HL-60 (cell line): ENCODE measurements at regions not wholly inside any gene's neighbourhood (a gene's known extent, or its start where the extent isn't known, plus 50 kb on each side); places are given as distances from the start of the nearest gene placed in this dataset.

Experiments
- GABPA ChIP-seq: IDR thresholded peaks from 2 replicates; pipeline ENCODE4 v1.6.1; 2012; ENCODE audit warnings: low read depth
- POLR2AphosphoS5 ChIP-seq: IDR thresholded peaks from 2 replicates; pipeline ENCODE4 v1.6.1; 2012; ENCODE audit warnings: low read depth
- SPI1 ChIP-seq: IDR thresholded peaks from 2 replicates; pipeline ENCODE4 v1.6.1; 2012; ENCODE audit warnings: low read depth, mild to moderate bottlenecking, borderline replicate concordance
- TF ChIP-seq, protein P1 (sequence below): IDR thresholded peaks from one replicate; pipeline ENCODE4 v1.5.1; 2011; ENCODE audit warnings: low read length, control low read depth, inconsistent platforms; ENCODE audit not compliant: insufficient read depth
- TF ChIP-seq, protein P2 (sequence below): IDR thresholded peaks from 2 replicates; pipeline ENCODE4 v1.6.1; 2012; ENCODE audit warnings: low read depth; ENCODE audit not compliant: insufficient replicate concordance

DNA sequence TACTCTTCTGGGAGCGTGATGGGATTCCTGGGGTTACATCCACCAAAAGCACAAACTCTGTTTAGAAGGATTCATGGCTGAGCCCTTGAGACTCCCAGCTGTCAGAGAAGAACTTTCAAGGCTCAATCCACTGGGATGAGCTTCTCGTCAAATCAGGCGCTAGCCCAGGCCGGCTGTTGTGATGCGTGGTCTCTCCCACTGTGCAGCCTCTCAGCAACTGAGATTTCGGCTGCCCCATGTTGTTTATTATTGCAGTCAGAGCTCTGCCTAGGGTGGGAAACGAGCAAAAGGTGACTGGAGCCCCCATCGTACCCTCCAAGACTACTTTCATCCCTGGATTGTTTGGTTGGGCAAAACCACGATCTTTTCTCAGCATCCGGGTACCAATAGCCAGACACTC, 251.6 kb downstream of the ETS1 start:
- TF ChIP-seq, protein P1, sequence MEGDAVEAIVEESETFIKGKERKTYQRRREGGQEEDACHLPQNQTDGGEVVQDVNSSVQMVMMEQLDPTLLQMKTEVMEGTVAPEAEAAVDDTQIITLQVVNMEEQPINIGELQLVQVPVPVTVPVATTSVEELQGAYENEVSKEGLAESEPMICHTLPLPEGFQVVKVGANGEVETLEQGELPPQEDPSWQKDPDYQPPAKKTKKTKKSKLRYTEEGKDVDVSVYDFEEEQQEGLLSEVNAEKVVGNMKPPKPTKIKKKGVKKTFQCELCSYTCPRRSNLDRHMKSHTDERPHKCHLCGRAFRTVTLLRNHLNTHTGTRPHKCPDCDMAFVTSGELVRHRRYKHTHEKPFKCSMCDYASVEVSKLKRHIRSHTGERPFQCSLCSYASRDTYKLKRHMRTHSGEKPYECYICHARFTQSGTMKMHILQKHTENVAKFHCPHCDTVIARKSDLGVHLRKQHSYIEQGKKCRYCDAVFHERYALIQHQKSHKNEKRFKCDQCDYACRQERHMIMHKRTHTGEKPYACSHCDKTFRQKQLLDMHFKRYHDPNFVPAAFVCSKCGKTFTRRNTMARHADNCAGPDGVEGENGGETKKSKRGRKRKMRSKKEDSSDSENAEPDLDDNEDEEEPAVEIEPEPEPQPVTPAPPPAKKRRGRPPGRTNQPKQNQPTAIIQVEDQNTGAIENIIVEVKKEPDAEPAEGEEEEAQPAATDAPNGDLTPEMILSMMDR, result no peak
- TF ChIP-seq, protein P2, sequence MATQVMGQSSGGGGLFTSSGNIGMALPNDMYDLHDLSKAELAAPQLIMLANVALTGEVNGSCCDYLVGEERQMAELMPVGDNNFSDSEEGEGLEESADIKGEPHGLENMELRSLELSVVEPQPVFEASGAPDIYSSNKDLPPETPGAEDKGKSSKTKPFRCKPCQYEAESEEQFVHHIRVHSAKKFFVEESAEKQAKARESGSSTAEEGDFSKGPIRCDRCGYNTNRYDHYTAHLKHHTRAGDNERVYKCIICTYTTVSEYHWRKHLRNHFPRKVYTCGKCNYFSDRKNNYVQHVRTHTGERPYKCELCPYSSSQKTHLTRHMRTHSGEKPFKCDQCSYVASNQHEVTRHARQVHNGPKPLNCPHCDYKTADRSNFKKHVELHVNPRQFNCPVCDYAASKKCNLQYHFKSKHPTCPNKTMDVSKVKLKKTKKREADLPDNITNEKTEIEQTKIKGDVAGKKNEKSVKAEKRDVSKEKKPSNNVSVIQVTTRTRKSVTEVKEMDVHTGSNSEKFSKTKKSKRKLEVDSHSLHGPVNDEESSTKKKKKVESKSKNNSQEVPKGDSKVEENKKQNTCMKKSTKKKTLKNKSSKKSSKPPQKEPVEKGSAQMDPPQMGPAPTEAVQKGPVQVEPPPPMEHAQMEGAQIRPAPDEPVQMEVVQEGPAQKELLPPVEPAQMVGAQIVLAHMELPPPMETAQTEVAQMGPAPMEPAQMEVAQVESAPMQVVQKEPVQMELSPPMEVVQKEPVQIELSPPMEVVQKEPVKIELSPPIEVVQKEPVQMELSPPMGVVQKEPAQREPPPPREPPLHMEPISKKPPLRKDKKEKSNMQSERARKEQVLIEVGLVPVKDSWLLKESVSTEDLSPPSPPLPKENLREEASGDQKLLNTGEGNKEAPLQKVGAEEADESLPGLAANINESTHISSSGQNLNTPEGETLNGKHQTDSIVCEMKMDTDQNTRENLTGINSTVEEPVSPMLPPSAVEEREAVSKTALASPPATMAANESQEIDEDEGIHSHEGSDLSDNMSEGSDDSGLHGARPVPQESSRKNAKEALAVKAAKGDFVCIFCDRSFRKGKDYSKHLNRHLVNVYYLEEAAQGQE, result no peak
- no peak for TF ChIP-seq POLR2AphosphoS5
- no peak for TF ChIP-seq GABPA
- no peak for TF ChIP-seq SPI1
